A673 (cell line): ENCODE measurements at regions not wholly inside any gene's neighbourhood (a gene's known extent, or its start where the extent isn't known, plus 50 kb on each side); places are given as distances from the start of the nearest gene placed in this dataset.

ENCODE experiments used
- BruUV-seq: library from RNA; stranded (reverse); fragments of 400-500 nt; replicated peaks from 2 replicates; lab custom pipeline; 2021; lab: Mats Ljungman, UMichigan
- CTCF ChIA-PET: fragments of 300-600 bp; sonication (Branson Sonifier 250); formaldehyde crosslinking; loops from one replicate; lab custom pipeline; 2022; ENCODE audit warnings: antibody characterized with exemption; lab: Charles Lee
- POLR2A ChIA-PET: fragments of 300-600 bp; sonication (Branson Sonifier 250); formaldehyde crosslinking; loops from one replicate; lab custom pipeline; 2022; ENCODE audit warnings: antibody characterized with exemption; ENCODE audit not compliant: low non-redundant PET; lab: Charles Lee
- DNase-seq: peaks from one replicate; pipeline ENCODE4 v3.0.0-alpha.2; 2015; ENCODE audit warnings: low spot score
- H3K27ac ChIP-seq: fragments of 200-600 bp; sonication (generic); 2 replicates; pipeline ENCODE4 v1.5.1; 2016; ENCODE audit warnings: mixed run types, low read depth, mild to moderate bottlenecking, mixed read lengths, antibody characterized with exemption, low read length; ENCODE audit not compliant: poor library complexity, severe bottlenecking
- H3K27me3 ChIP-seq: fragments of 200-600 bp; sonication (generic); replicated peaks from 2 replicates; pipeline ENCODE4 v1.6.1; 2017; ENCODE audit warnings: mixed run types, low read depth, mild to moderate bottlenecking, mixed read lengths, antibody characterized with exemption, low read length; ENCODE audit not compliant: insufficient read depth, poor library complexity
- H3K36me3 ChIP-seq: fragments of 200-600 bp; sonication (generic); 2 replicates; pipeline ENCODE4 v1.6.1; 2016; ENCODE audit warnings: mixed run types, mild to moderate bottlenecking, mixed read lengths, antibody characterized with exemption, low read length; ENCODE audit not compliant: insufficient read depth, poor library complexity, severe bottlenecking
- H3K4me1 ChIP-seq: fragments of 200-600 bp; sonication (generic); 2 replicates; pipeline ENCODE4 v1.6.1; 2017; ENCODE audit warnings: mixed run types, mild to moderate bottlenecking, mixed read lengths, antibody characterized with exemption, low read length; ENCODE audit not compliant: insufficient read depth, poor library complexity, severe bottlenecking
- H3K4me3 ChIP-seq: fragments of 200-600 bp; sonication (generic); 2 replicates; pipeline ENCODE4 v1.5.1; 2016; ENCODE audit warnings: low read depth, mixed run types, mild to moderate bottlenecking, mixed read lengths, low read length; ENCODE audit not compliant: poor library complexity, severe bottlenecking
- H3K9me3 ChIP-seq: fragments of 200-600 bp; sonication (generic); 2 replicates; pipeline ENCODE4 v1.6.1; 2016; ENCODE audit warnings: mixed run types, low read depth, mild to moderate bottlenecking, mixed read lengths, antibody characterized with exemption, low read length; ENCODE audit not compliant: poor library complexity, severe bottlenecking
- CTCF ChIP-seq: fragments of 300-800, 200-600 bp; sonication (generic); conservative IDR thresholded peaks from 2 replicates; pipeline ENCODE4 v1.5.1; 2017; ENCODE audit warnings: low read depth, mild to moderate bottlenecking, antibody characterized with exemption, low read length, moderate library complexity, mixed read lengths
- EZH2 ChIP-seq: fragments of 200-600 bp; sonication (generic); IDR thresholded peaks from 2 replicates; pipeline ENCODE4 v1.6.1; 2017; ENCODE audit warnings: borderline replicate concordance, low read depth, mild to moderate bottlenecking, mixed read lengths, antibody characterized with exemption, low read length; ENCODE audit not compliant: poor library complexity, severe bottlenecking
- intact Hi-C: fragments of 100-400 bp; cut with micrococcal nuclease; formaldehyde crosslinking; loops from one replicate; pipeline ENCODE4 v1.10.0; 2022; ENCODE audit not compliant: unreplicated experiment

GRCh38 chr13:111042661-111043226 lies 72.4 kb upstream of the ARHGEF7 start:
- ChIA-PET CTCF (no interaction called here), POLR2A (no interaction called here)
- Histone ChIP-seq H3K9me3 (no peaks in the 10 kb centered on the region), H3K36me3 (no peaks in the 10 kb centered on the region), H3K27ac (no peak overlapping the region), H3K4me3 (no peak overlapping the region), H3K4me1 (no peaks in the 10 kb centered on the region), H3K27me3 (peaks cover 46% of the 10 kb centered on the region)
- intact Hi-C loops: no loop called here
- DNase-seq: no peak
- no TSS peak for BruUV-seq
- no peak for TF ChIP-seq EZH2
- no peak for TF ChIP-seq CTCF

- no peaks in the 10 kb centered on the region for H3K9me3 ChIP-seq
- DNase-seq: no peak
- H3K36me3 ChIP-seq: no peaks in the 10 kb centered on the region
- CTCF ChIA-PET: no interaction called here
- POLR2A ChIA-PET: no interaction called here
- peaks cover 66% of the 10 kb centered on the region for H3K27me3 ChIP-seq
- TF ChIP-seq EZH2 (no peak), CTCF (no peak)
- intact Hi-C loops: no loop called here
- no peaks in the 10 kb centered on the region for H3K4me1 ChIP-seq
- H3K27ac ChIP-seq: no peak overlapping the region
- no TSS peak for BruUV-seq
- H3K4me3 ChIP-seq: no peak overlapping the region
Measured at GRCh38 chr13:111040830-111041229, 74.3 kb upstream of the ARHGEF7 start.

GRCh38 chr13:111039735-111040134 lies 75.4 kb upstream of the ARHGEF7 start:
- TF ChIP-seq CTCF: no peak
- no peak for TF ChIP-seq EZH2
- ChIA-PET POLR2A (no interaction called here), CTCF (no interaction called here)
- Histone ChIP-seq H3K9me3 (no peaks in the 10 kb centered on the region), H3K4me1 (no peaks in the 10 kb centered on the region), H3K4me3 (no peak overlapping the region), H3K27me3 (peaks cover 77% of the 10 kb centered on the region), H3K27ac (no peak overlapping the region), H3K36me3 (no peaks in the 10 kb centered on the region)
- no TSS peak for BruUV-seq
- no peak for DNase-seq
- intact Hi-C loops: no loop called here
